Neuronal stem cell (in vitro differentiated cells): ENCODE measurements at regions not wholly inside any gene's neighbourhood (a gene's known extent, or its start where the extent isn't known, plus 50 kb on each side); places are given as distances from the start of the nearest gene placed in this dataset.

Experiments
- DNase-seq: peaks from one replicate; pipeline ENCODE4 v3.0.0-alpha.2; 2013; ENCODE audit warnings: low spot score
- H2AFZ ChIP-seq: one replicate; pipeline ENCODE4 v1.6.1; 2013; ENCODE audit warnings: mild to moderate bottlenecking, low read length, inconsistent platforms
- H2AK5ac ChIP-seq: 2 replicates; pipeline ENCODE4 v1.6.1; 2013; ENCODE audit warnings: low read depth, mild to moderate bottlenecking, inconsistent platforms, low read length, moderate library complexity, mixed read lengths
- H2BK120ac ChIP-seq: 2 replicates; pipeline ENCODE4 v1.6.1; 2013; ENCODE audit warnings: low read depth, mild to moderate bottlenecking, inconsistent platforms, low read length, moderate library complexity, mixed read lengths
- H2BK12ac ChIP-seq: one replicate; pipeline ENCODE4 v1.6.1; 2013; ENCODE audit warnings: low read length, inconsistent platforms
- H2BK15ac ChIP-seq: 2 replicates; pipeline ENCODE4 v1.6.1; 2013; ENCODE audit warnings: mild to moderate bottlenecking, low read length, inconsistent platforms, mixed read lengths
- H2BK5ac ChIP-seq: one replicate; pipeline ENCODE4 v1.6.1; 2013; ENCODE audit warnings: inconsistent platforms, mild to moderate bottlenecking, low read length, moderate library complexity
- H3K14ac ChIP-seq: one replicate; pipeline ENCODE4 v1.6.1; 2013; ENCODE audit warnings: low read length, inconsistent platforms
- H3K18ac ChIP-seq: 2 replicates; pipeline ENCODE4 v1.6.1; 2013; ENCODE audit warnings: low read length, inconsistent platforms
- H3K23ac ChIP-seq: 2 replicates; pipeline ENCODE4 v1.6.1; 2013; ENCODE audit warnings: low read depth, mild to moderate bottlenecking, mixed read lengths, low read length, inconsistent platforms; ENCODE audit not compliant: poor library complexity
- H3K27ac ChIP-seq: replicated peaks from 3 replicates; pipeline ENCODE4 v1.5.1; 2013; ENCODE audit warnings: low read length, inconsistent platforms
- H3K27me3 ChIP-seq, 3 experiments: 2 replicates each; pipeline ENCODE4 v1.6.1; 2013; ENCODE audit warnings: low read length in 3 of 3, mild to moderate bottlenecking in 2 of 3, inconsistent platforms in 1 of 3, low read depth in 1 of 3, mixed read lengths in 1 of 3, moderate library complexity in 1 of 3; ENCODE audit not compliant: control insufficient read depth in 3 of 3, insufficient read depth in 3 of 3
- H3K36me3 ChIP-seq, 2 donors: replicated peaks in 1 of 2; 2 replicates each; pipeline ENCODE4 v1.6.1; 2013; ENCODE audit warnings: low read length in 2 of 2; ENCODE audit not compliant: control insufficient read depth in 2 of 2, insufficient read depth in 2 of 2
- H3K4ac ChIP-seq: 2 replicates; pipeline ENCODE4 v1.6.1; 2013; ENCODE audit warnings: inconsistent platforms, mild to moderate bottlenecking, low read length, moderate library complexity
- H3K4me1 ChIP-seq, 2 donors: 1 replicate in 1 of 2; 2 replicates in 1 of 2; pipeline ENCODE4 v1.6.1; 2013; ENCODE audit warnings: low read length in 2 of 2, low read depth in 1 of 2; ENCODE audit not compliant: control insufficient read depth in 2 of 2, insufficient read depth in 1 of 2
- H3K4me2 ChIP-seq: one replicate; pipeline ENCODE4 v1.6.1; 2013; ENCODE audit warnings: mild to moderate bottlenecking, low read length, inconsistent platforms; ENCODE audit not compliant: insufficient read depth, poor library complexity, severe bottlenecking
- H3K4me3 ChIP-seq, 2 donors: 2 replicates each; pipeline ENCODE4 v1.5.1; 2013; ENCODE audit warnings: low read length in 2 of 2, mild to moderate bottlenecking in 2 of 2, inconsistent platforms in 1 of 2, moderate library complexity in 1 of 2
- H3K79me1 ChIP-seq: one replicate; pipeline ENCODE4 v1.6.1; 2013; ENCODE audit warnings: low read depth, mild to moderate bottlenecking, inconsistent platforms, low read length, moderate library complexity
- H3K9ac ChIP-seq: one replicate; pipeline ENCODE4 v1.6.1; 2013; ENCODE audit warnings: mild to moderate bottlenecking, low read depth, low read length, inconsistent platforms; ENCODE audit not compliant: poor library complexity
- H3K9me3 ChIP-seq, 2 donors: replicated peaks in 1 of 2; 2 replicates each; pipeline versions ENCODE3 to v1.6.1; 2013; ENCODE audit warnings: low read length in 2 of 2, mild to moderate bottlenecking in 2 of 2, inconsistent platforms in 1 of 2, low read depth in 1 of 2, mixed read lengths in 1 of 2, moderate library complexity in 1 of 2; ENCODE audit not compliant: control insufficient read depth in 2 of 2, insufficient read depth in 1 of 2
- H4K8ac ChIP-seq: one replicate; pipeline ENCODE4 v1.6.1; 2013; ENCODE audit warnings: low read depth, mild to moderate bottlenecking, inconsistent platforms, low read length, moderate library complexity
- H4K91ac ChIP-seq: one replicate; pipeline ENCODE4 v1.6.1; 2013; ENCODE audit warnings: low read length, low read depth, mild to moderate bottlenecking, inconsistent platforms; ENCODE audit not compliant: poor library complexity
- WGBS, 2 donors: extraction: QIAGEN DNeasy Blood & Tissue Kit; methylation state at CpG; one replicate each; pipeline ENCODE4 v1.1.7; 2013; ENCODE audit warnings: missing lambda C conversion rate in 2 of 2, mixed read lengths in 1 of 2; ENCODE audit not compliant: insufficient read length in 2 of 2, insufficient replicate concordance in 1 of 2; ENCODE audit errors: extremely low coverage in 2 of 2; 5-methylcytosine and 5-hydroxymethylcytosine counted together

DNA sequence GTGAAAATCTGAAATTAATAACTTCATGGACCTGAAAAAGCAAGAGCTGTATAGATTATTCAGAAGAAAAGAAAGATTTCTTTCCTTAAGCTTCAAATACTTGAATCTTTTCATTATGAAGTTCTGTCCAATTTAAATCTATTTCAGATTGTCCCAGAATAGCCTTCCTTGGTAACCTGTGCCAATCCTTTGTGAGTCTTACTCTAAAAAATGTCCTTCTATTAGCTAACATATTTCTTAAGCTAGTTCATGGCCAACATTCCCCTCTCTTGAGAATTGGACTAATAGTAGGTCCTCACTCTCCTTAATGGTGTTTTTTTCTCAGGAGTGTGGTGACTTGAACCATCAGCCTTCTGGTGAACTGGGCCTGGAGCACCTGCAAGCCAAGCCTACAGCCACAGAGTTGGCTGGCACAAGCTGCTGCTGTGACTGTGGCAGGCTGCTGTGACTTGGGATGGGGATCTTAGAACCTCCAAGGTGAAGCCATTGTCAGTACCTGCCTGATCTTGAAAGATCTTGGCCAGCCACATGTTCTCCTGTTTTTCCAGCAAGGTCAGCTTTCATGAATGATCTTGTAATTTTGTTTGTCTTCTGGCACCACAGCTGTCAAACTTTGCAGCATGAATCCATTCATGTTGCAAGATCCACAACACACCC lies 262.6 kb upstream of the MAP3K1 start:
- Histone ChIP-seq H3K18ac (no peak overlapping the region), H4K91ac (no peak overlapping the region), H2AK5ac (no peak overlapping the region), H3K79me1 (no peaks in the 10 kb centered on the region), H3K4me2 (no peak overlapping the region), H3K27ac (no peak overlapping the region), H3K4me3 (no peak overlapping the region), H3K9ac (no peak overlapping the region), H2BK5ac (no peak overlapping the region), H2AFZ (no peak overlapping the region), H2BK12ac (no peak overlapping the region), H2BK120ac (no peak overlapping the region), H3K9me3 (no peaks in the 10 kb centered on the region), H3K14ac (no peak overlapping the region), H3K36me3 (no peaks in the 10 kb centered on the region), H3K4me1 (no peaks in the 10 kb centered on the region), H3K23ac (no peak overlapping the region), H3K27me3 (no peaks in the 10 kb centered on the region), H4K8ac (no peak overlapping the region), H3K4ac (no peak overlapping the region), H2BK15ac (no peak overlapping the region)
- no peak for DNase-seq

DNA sequence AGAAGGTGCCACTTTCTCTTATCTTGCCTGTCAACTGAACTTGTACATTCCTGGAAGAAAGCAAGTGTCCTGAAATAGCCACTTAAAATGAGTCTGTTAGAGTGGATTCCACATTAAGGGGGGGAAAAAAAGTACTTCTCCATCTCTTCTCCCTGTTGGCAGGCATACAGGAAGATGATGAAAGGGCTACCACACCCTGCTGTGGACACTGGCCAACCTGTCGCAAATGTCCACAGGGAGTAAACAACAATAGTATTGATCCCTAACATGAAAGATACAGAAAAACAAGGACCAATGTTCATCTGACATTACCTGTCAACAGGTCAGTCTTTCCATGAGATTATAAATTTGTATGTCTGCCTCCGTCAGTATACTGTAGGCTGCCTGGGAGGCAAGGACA lies 265.1 kb upstream of the MAP3K1 start:
- H3K4me3 ChIP-seq, result no peak overlapping the region
- H3K14ac ChIP-seq, result no peak overlapping the region
- H2BK12ac ChIP-seq, result no peak overlapping the region
- no peaks in the 10 kb centered on the region for H3K9me3 ChIP-seq
- no peak overlapping the region for H3K23ac ChIP-seq
- H2BK15ac ChIP-seq, result no peak overlapping the region
- H4K91ac ChIP-seq, result no peak overlapping the region
- no peaks in the 10 kb centered on the region for H3K36me3 ChIP-seq
- no peaks in the 10 kb centered on the region for H3K79me1 ChIP-seq
- H2AFZ ChIP-seq, result no peak overlapping the region
- H2BK5ac ChIP-seq, result no peak overlapping the region
- no peak overlapping the region for H3K27ac ChIP-seq
- H3K4ac ChIP-seq, result no peak overlapping the region
- H3K9ac ChIP-seq, result no peak overlapping the region
- no peak overlapping the region for H3K4me2 ChIP-seq
- no CpG with 5 or more reads among the region's 2 CpGs for WGBS, 2 donors
- no peaks in the 10 kb centered on the region for H3K27me3 ChIP-seq
- H3K4me1 ChIP-seq, result peaks cover 0 to 3% of the 10 kb centered on the region in 2 donors
- no peak overlapping the region for H2BK120ac ChIP-seq
- no peak overlapping the region for H4K8ac ChIP-seq
- H3K18ac ChIP-seq, result no peak overlapping the region
- DNase-seq, result no peak
- no peak overlapping the region for H2AK5ac ChIP-seq

DNA sequence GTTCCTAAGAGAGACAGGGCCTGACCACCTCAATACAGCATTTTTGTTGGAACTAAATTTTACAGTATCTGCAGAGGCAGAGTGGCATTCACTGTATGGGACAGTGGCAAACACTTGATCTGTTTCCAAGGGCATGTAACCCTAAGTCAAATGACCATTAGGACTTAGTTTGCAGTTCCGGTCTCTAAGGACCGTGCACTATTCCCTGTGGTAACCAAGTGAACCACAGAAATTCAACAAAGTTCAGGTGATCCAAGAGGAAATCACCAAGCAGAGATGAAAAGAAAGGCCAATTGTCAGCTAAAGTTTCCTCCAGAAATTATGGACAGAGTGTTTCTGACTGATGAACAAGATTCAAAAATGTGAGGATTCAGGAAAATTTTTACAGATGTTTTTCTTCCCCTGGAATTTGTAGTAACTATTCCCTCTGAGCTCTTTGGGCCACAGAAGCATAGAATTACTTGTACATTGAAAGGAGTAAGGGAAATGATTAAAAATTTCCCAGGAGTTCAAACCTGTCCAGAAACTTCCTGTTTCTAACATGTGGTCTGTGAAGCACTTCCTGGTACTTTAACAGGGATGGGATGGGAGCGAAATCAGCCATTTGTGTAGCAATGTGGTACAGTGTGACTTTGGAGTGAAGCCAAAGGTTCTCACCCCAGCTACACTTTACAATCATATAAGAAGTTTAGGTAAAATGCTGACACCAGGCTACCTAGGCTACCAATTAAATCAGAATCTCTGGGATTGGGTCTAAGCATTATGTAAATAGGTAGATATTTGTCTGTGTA lies 266.1 kb upstream of the MAP3K1 start:
- no peak overlapping the region for H3K4me3 ChIP-seq
- H4K8ac ChIP-seq, result no peak overlapping the region
- no peak overlapping the region for H3K27ac ChIP-seq
- DNase-seq, result no peak
- no peak overlapping the region for H3K18ac ChIP-seq
- H3K27me3 ChIP-seq, result no peaks in the 10 kb centered on the region
- H3K4ac ChIP-seq, result no peak overlapping the region
- H2AFZ ChIP-seq, result no peak overlapping the region
- no peak overlapping the region for H2BK12ac ChIP-seq
- H3K4me1 ChIP-seq, result peaks cover 0 to 4% of the 10 kb centered on the region in 2 donors
- no peak overlapping the region for H2BK15ac ChIP-seq
- no CpG with 5 or more reads among the region's 3 CpGs for WGBS, 2 donors
- H2BK120ac ChIP-seq, result no peak overlapping the region
- no peaks in the 10 kb centered on the region for H3K36me3 ChIP-seq
- no peak overlapping the region for H3K23ac ChIP-seq
- no peak overlapping the region for H4K91ac ChIP-seq
- H3K14ac ChIP-seq, result no peak overlapping the region
- H3K79me1 ChIP-seq, result no peaks in the 10 kb centered on the region
- H3K4me2 ChIP-seq, result no peak overlapping the region
- H3K9ac ChIP-seq, result no peak overlapping the region
- no peaks in the 10 kb centered on the region for H3K9me3 ChIP-seq
- H2AK5ac ChIP-seq, result no peak overlapping the region
- H2BK5ac ChIP-seq, result no peak overlapping the region

DNA sequence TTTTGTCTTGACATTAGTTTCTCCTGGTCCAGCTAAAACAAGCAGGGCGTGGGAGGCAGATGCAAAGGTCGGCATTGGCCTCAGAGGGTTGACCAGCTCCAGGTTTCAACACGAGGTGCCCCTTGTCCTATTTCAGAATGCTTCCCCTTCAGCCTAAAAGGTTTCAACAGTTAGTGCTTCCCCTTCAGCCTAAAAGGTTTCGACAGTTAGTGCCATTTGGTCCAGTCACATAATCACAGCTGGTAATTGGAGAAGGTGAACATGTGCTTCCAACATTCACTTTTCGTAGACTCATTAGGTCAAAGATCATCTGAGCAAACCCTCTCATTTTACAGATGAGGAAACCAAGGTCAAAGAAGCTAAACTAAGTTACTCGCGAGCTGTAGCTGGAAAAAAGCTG lies 270.3 kb upstream of the MAP3K1 start:
- no peak overlapping the region for H2BK5ac ChIP-seq
- H3K23ac ChIP-seq, result no peak overlapping the region
- WGBS, 2 donors, result no CpG with 5 or more reads among the region's 7 CpGs
- H3K14ac ChIP-seq, result no peak overlapping the region
- no peak overlapping the region for H2BK15ac ChIP-seq
- no peak overlapping the region for H2AFZ ChIP-seq
- no peak overlapping the region for H2AK5ac ChIP-seq
- peaks cover 0 to 4% of the 10 kb centered on the region in 2 donors for H3K4me1 ChIP-seq
- H2BK120ac ChIP-seq, result no peak overlapping the region
- no peak overlapping the region for H3K4ac ChIP-seq
- H3K9me3 ChIP-seq, result no peaks in the 10 kb centered on the region
- H3K18ac ChIP-seq, result no peak overlapping the region
- no peak overlapping the region for H2BK12ac ChIP-seq
- no peak overlapping the region for H4K91ac ChIP-seq
- no peak overlapping the region for H3K27ac ChIP-seq
- no peak overlapping the region for H4K8ac ChIP-seq
- no peak overlapping the region for H3K4me2 ChIP-seq
- no peaks in the 10 kb centered on the region for H3K27me3 ChIP-seq
- H3K79me1 ChIP-seq, result no peaks in the 10 kb centered on the region
- no peak overlapping the region for H3K4me3 ChIP-seq
- H3K9ac ChIP-seq, result no peak overlapping the region
- DNase-seq, result no peak
- no peaks in the 10 kb centered on the region for H3K36me3 ChIP-seq
